ENCODE measurements at regions not wholly inside any gene's neighbourhood (a gene's known extent, or its start where the extent isn't known, plus 50 kb on each side); places are given as distances from the start of the nearest gene placed in this dataset.
"Not testable (repeated sequence)": the region's sequence is repeated elsewhere in the genome, so short reads cannot be mapped to it uniquely, and the experiment has no call there.

DNA sequence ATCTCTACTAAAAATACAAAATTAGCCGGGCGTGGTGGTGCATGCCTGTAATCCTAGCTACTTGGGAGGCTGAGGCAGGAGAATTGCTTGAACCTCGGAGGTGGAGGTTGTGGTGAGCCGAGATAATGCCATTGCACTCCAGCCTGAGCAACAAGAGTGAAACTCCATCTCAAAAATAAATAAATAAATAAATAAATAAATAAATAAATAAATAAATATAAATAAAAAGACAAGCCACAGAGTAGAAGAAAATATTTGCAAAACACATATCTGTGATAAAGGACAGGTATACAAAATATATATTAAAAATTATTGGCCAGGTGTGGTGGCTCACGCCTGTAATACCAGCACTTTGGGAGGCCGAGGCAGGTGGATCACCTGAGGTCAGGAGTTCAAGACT is 96.0 kb downstream of the MRPL57 start:
- not testable (repeated sequence) for DNase-seq (ENCODE audit: low read depth); H3K4me3 ChIP-seq (ENCODE audit: low read depth, low read length)

DNA sequence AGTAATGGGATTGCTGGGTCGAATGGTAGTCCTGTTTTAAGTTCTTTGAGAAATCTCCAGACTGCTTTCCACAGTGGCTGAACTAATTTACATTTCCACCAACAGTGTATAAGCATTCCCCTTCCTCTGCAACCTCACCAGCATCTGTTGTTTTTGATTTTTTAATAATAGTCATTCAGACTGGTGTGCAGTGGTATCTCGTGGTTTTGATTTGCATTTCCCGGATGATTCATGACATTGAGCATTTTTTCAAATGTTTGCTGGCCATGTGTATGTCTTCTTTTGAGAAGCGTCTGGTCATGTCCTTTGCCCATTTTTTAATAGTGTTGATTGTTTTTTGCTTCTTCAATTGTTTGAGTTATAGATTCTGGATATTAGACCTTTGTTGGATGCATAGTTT is 98.0 kb downstream of the MRPL57 start:
- not testable (repeated sequence) for H3K4me3 ChIP-seq (ENCODE audit: low read depth, low read length); DNase-seq (ENCODE audit: low read depth)

DNA sequence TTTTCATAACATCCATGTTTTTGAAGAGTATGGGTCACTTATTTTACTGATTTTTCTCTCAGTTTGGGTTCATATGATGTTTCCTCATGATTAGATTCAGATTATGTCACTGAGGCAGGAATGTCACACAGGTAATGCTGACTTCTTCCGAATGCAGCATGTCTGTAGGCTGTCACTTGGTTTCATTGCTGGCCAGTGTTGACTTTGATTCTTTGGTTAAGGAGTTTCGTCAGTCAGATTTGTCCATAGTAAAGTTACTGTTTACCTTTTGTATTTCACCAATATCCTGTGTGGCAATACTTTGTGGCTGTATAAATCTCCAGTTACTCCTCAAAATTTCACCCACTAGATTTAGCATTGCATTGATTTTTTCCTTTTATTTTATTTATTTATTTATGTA is 105.6 kb downstream of the MRPL57 start:
- no peak for DNase-seq (ENCODE audit: low read depth)
- TF ChIP-seq, protein P1, sequence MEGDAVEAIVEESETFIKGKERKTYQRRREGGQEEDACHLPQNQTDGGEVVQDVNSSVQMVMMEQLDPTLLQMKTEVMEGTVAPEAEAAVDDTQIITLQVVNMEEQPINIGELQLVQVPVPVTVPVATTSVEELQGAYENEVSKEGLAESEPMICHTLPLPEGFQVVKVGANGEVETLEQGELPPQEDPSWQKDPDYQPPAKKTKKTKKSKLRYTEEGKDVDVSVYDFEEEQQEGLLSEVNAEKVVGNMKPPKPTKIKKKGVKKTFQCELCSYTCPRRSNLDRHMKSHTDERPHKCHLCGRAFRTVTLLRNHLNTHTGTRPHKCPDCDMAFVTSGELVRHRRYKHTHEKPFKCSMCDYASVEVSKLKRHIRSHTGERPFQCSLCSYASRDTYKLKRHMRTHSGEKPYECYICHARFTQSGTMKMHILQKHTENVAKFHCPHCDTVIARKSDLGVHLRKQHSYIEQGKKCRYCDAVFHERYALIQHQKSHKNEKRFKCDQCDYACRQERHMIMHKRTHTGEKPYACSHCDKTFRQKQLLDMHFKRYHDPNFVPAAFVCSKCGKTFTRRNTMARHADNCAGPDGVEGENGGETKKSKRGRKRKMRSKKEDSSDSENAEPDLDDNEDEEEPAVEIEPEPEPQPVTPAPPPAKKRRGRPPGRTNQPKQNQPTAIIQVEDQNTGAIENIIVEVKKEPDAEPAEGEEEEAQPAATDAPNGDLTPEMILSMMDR (IDR thresholded peaks at IDR 0.05; ENCODE audit: insufficient read depth, low read depth, low read length), result no peak
- no peak overlapping the region for H3K4me3 ChIP-seq (ENCODE audit: low read depth, low read length)

DNA sequence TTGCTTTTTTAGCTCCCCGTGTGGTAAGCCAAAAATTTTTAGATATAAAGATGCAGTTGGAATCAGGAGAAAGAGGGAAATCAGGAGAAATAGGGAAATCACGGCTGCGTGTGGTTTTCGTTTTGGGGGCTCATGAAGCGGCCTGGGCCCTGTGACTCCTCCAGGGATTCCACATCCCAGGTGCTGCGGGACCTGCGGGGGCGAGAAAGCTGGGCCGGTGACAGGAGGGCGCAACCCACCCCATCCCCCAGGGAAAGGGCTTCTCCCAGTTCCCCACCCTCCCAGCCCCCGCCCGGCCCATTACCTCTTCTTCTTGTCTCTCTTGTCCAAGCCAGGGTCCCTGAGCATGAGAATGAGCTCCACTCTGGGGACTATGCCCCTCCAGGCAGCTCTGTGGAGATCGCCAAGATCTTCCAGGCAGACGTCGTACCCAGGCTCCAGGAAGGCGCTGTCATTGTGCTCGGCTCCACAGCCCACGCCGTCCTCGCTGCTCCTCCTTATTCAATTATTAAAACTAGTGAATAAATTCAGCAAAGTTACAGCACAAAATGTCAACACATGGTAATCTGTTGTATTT is 111.0 kb downstream of the MRPL57 start:
- DNase-seq (ENCODE audit: low read depth), result no peak
- no peak overlapping the region for H3K4me3 ChIP-seq (ENCODE audit: low read depth, low read length)
- TF ChIP-seq, protein P1 (IDR thresholded peaks at IDR 0.05; ENCODE audit: insufficient read depth, low read depth, low read length), result no peak

DNA sequence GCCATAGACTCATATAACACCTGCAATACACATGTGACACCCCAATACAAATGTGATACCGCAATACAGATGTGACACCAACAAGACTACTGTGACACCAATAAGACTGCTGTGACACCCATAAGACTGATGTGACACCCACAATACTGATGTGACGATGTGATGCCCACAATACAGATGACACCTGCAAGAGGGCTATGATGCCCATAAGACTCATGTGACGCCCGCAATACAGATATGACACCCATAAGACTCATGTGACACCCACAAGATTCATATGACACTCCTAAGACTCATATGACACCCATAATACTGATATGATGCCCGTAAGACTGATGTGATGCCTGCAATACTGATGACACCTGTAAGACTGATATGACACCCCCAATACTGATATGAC is 113.0 kb downstream of the MRPL57 start:
- TF ChIP-seq, protein P1 (IDR thresholded peaks at IDR 0.05; ENCODE audit: insufficient read depth, low read depth, low read length), result no peak
- no peak for DNase-seq (ENCODE audit: low read depth)
- no peak overlapping the region for H3K4me3 ChIP-seq (ENCODE audit: low read depth, low read length)

DNA sequence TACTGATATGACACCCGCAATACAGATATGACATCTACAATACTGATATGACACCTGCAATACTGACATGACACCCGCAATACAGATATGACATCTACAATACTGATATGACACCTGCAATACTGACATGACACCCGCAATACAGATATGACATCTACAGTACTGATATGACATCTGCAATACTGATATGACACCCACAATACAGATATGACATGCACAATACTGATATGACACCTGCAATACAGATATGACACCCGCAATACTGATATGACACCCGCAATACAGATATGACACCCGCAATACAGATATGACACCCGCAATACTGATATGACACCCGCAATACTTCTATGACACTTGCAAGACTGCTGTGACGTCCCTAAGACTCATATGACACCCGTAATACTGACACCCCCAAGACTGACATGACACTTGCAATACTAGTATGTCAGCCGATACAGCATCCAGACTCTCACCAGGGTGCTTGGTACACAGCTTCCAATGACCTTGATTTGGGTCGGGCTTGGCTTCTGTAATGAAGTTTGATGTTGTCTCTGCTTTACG is 114.1 kb downstream of the MRPL57 start:
- DNase-seq (ENCODE audit: low read depth); H3K4me3 ChIP-seq (ENCODE audit: low read depth, low read length): not testable (repeated sequence)

DNA sequence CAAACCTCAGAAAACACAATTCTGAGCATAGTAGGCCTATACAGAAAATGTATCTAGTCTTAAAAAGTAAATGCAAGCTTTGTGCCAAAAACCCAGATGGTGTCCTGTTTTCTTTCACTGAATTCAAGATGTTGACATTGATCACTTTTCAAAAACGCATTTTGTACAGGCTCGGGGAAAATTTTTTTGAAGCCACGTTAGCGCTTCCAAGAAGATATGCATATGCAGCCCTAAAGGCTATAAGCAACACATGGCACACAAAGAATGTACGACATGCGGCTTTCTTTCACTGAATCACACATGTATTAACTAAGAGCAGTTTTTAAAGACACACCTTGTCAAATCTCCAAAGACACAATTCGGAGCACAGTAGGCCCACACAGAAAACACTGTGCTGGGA is 115.4 kb downstream of the MRPL57 start:
- H3K4me3 ChIP-seq (ENCODE audit: low read depth, low read length), result no peak overlapping the region
- DNase-seq (ENCODE audit: low read depth), result no peak
- TF ChIP-seq, protein P1 (IDR thresholded peaks at IDR 0.05; ENCODE audit: insufficient read depth, low read depth, low read length), result no peak

DNA sequence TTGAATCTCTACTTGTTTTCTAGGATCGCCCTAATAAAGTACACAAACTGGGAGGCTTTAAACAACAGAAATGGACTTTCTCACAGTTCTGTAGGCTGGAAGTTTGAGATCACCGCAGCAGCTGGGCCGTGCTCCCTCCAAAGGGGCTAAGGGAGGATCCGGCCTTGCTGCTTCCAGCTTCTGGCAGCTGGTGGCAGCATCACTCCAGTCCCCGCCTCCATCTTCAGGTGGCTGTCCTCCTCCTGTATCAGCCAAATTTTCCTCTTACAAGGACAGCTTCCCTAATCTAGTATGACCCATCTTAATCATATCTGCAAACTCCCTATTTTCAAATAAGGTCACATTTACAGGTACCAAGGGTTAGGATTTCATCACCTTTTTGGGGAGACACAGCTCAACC is 120.5 kb downstream of the MRPL57 start:
- DNase-seq (ENCODE audit: low read depth), result peak; percentile 38
- TF ChIP-seq, protein P1 (IDR thresholded peaks at IDR 0.05; ENCODE audit: insufficient read depth, low read depth, low read length), result peak; percentile 52
- not testable (repeated sequence) for H3K4me3 ChIP-seq (ENCODE audit: low read depth, low read length)

Data from fibroblast of villous mesenchyme (primary cell).